Activated naive CD4-positive, alpha-beta T cell treated with anti-CD3 and anti-CD28 coated beads, Interleukin-2, amount 50 U/mL, for 24 hours (primary cell): ENCODE measurements at regions not wholly inside any gene's neighbourhood (a gene's known extent, or its start where the extent isn't known, plus 50 kb on each side); places are given as distances from the start of the nearest gene placed in this dataset.

Experiments
- H3K27ac Mint-ChIP-seq: one replicate; pipeline ENCODE4 v1.8.0; 2021; ENCODE audit warnings: mild to moderate bottlenecking, mixed read lengths
- H3K27me3 Mint-ChIP-seq: one replicate; pipeline ENCODE4 v1.8.0; 2021; ENCODE audit warnings: mixed read lengths
- H3K36me3 Mint-ChIP-seq: one replicate; pipeline ENCODE4 v1.8.0; 2021; ENCODE audit warnings: mixed read lengths
- H3K4me1 Mint-ChIP-seq: one replicate; pipeline ENCODE4 v1.8.0; 2021; ENCODE audit warnings: mixed read lengths
- H3K4me3 Mint-ChIP-seq: one replicate; pipeline ENCODE4 v1.8.0; 2021; ENCODE audit warnings: mild to moderate bottlenecking, mixed read lengths
- H3K9me3 Mint-ChIP-seq: one replicate; pipeline ENCODE4 v1.8.0; 2021; ENCODE audit warnings: mixed read lengths

DNA sequence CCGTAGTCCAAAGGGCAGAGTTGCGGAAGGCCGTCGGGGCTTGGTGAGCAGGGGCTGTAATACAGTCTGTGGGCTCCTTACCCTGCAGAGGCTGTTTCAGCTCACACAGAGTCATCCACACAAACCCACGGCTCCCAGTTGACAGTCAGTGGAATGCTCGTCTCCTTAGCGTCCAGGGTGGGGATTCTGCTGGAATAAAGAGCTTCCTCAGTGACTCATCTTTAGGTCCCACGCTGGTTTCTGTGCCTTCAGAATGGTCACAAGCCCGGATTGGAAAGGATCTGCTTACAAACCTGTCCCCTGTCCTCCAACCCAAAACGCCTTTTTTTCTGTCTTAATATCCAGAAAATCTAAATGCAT is 201.3 kb upstream of the TPM1 start:
- H3K36me3 Mint-ChIP-seq = no peaks in the 10 kb centered on the region
- no peak overlapping the region for H3K27ac Mint-ChIP-seq
- H3K27me3 Mint-ChIP-seq = peaks cover 5% of the 10 kb centered on the region
- no peaks in the 10 kb centered on the region for H3K9me3 Mint-ChIP-seq
- H3K4me1 Mint-ChIP-seq = no peaks in the 10 kb centered on the region
- no peak overlapping the region for H3K4me3 Mint-ChIP-seq

DNA sequence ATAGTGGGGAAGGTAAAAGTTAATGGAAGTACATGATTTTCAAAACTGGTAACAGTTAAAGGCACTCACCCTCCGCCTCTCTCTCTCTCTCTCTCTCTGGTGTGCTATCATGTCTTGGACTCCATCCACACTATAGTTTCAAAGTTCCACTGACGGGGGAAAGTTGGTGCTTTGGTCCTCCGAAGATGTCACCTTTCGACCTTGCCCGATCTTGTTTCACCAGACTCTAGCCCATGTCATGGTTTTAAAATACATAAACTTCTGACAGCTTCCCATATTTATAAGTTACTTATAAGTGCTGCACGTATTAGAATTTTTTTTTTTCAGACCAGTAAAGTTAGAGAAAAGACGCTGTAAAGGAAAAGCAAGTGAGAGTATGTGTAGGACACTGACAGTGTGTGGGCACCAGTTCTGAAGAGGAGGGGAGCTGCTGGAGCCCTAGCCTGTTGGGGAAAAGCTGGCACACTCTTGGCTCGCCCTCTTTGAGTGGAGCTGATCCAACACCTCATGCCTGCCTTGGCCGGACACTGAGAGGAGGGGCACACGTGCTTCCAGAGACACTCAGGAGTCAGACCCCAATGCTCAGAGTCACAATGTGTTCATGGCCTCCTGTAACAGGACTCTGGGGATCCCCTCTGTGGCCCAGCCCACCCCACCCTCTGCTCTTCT is 200.5 kb upstream of the TPM1 start:
- Mint-ChIP-seq H3K27me3 (peaks cover 6% of the 10 kb centered on the region), H3K9me3 (no peaks in the 10 kb centered on the region), H3K27ac (peak overlapping the region; percentile 63), H3K4me3 (no peak overlapping the region), H3K4me1 (no peaks in the 10 kb centered on the region), H3K36me3 (no peaks in the 10 kb centered on the region)

DNA sequence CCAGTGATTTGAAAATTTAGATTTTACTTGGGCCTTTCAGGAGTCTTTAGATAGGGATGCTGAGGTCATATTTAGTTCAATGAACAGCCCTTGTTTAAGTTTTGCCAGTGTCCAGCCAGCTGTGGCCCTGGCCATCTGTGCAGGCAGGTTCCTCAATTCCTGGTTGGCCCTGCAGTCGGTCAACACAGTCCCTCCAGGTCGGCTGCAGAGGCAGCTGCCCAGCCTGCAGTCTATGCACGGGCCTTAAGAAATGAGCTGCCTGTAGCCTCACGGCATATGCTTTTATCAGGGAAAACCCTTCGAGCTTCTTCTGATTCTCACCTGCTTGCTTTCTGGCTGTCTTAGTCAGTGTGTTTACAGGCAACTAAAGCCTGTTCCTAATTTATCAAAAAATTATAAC is 199.2 kb upstream of the TPM1 start:
- Mint-ChIP-seq H3K36me3 (no peaks in the 10 kb centered on the region), H3K4me1 (no peaks in the 10 kb centered on the region), H3K9me3 (no peaks in the 10 kb centered on the region), H3K4me3 (no peak overlapping the region), H3K27me3 (peaks cover 6% of the 10 kb centered on the region), H3K27ac (no peak overlapping the region)

DNA sequence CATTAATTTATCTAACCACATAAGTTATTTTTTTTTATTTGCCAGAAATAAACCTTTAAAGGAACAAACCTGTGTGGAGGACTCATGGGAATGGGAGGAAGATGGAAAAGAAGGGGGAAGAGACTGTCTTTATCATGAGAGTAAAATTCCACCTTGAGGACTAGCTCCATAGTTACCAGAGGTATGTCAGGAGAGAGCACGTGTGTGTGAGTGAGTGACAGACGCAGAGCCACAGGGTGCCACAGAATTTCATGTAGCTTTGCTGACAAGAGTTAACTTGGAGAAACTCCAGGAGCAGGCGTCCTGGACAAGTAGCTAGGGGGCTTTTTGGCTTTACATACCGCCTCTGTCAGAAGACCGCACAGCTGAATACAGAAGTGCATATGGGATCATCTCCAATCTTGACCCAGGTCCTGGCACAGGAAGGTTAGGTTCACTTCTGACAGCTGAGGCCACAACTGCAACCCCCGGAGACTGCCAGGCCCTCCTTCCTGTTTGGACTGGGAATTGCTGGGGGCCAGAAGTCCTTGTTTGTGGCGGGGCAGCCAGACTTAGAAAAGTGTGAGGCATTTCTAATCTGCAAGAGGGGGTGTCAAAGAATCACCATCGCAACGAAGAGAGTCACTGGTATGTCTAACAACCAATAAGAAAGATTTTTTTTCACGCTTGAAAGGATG is 197.8 kb upstream of the TPM1 start:
- Mint-ChIP-seq H3K27ac (no peak overlapping the region), H3K9me3 (no peaks in the 10 kb centered on the region), H3K27me3 (peaks cover 1% of the 10 kb centered on the region), H3K4me1 (no peaks in the 10 kb centered on the region), H3K4me3 (no peak overlapping the region), H3K36me3 (no peaks in the 10 kb centered on the region)

GRCh38 chr15:62845241-62846126 is 197.1 kb upstream of the TPM1 start:
- Mint-ChIP-seq H3K4me3 (no peak overlapping the region), H3K4me1 (no peaks in the 10 kb centered on the region), H3K36me3 (no peaks in the 10 kb centered on the region), H3K9me3 (no peaks in the 10 kb centered on the region), H3K27me3 (peaks cover 1% of the 10 kb centered on the region), H3K27ac (no peak overlapping the region)

GRCh38 chr15:62846131-62846804 is 196.3 kb upstream of the TPM1 start:
- H3K27ac Mint-ChIP-seq = no peak overlapping the region
- H3K27me3 Mint-ChIP-seq = peaks cover 1% of the 10 kb centered on the region
- H3K36me3 Mint-ChIP-seq = no peaks in the 10 kb centered on the region
- no peaks in the 10 kb centered on the region for H3K9me3 Mint-ChIP-seq
- H3K4me3 Mint-ChIP-seq = no peak overlapping the region
- H3K4me1 Mint-ChIP-seq = no peaks in the 10 kb centered on the region

DNA sequence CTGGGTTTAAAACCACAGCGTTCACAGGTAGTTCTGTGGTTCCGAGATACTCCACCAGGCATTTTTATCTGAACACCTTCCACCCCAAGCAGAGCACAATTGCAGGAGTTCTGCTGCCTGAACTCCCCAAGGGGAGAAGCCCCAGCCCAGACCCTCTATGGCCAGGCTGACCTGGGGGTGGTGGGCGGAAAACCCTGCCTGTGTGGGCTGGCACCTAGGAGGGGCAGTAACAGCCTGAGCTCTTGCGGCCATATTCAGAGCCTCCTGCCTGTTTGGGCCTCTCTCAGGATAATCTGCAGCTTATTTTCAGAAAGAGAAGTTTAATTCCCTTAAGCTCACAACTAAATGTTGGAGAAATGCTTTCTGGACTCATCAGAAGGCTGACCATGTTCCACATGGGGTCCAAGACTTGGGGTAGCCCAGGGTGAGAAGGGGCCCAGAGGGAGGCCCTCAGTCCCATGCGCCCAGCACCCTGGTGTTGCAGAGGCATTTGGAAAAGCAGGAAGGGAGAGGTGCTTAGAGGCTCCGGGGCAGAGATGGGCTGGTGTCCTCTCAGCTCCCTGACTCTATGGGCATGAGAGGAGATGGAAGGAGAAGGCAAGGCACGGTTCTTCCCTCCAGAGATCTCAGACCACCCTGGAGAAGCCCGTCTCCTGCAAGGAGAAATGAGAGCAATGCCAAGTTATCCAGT is 195.6 kb upstream of the TPM1 start:
- Mint-ChIP-seq H3K4me3 (no peak overlapping the region), H3K36me3 (no peaks in the 10 kb centered on the region), H3K9me3 (no peaks in the 10 kb centered on the region), H3K27me3 (peaks cover 1% of the 10 kb centered on the region), H3K4me1 (no peaks in the 10 kb centered on the region), H3K27ac (no peak overlapping the region)

DNA sequence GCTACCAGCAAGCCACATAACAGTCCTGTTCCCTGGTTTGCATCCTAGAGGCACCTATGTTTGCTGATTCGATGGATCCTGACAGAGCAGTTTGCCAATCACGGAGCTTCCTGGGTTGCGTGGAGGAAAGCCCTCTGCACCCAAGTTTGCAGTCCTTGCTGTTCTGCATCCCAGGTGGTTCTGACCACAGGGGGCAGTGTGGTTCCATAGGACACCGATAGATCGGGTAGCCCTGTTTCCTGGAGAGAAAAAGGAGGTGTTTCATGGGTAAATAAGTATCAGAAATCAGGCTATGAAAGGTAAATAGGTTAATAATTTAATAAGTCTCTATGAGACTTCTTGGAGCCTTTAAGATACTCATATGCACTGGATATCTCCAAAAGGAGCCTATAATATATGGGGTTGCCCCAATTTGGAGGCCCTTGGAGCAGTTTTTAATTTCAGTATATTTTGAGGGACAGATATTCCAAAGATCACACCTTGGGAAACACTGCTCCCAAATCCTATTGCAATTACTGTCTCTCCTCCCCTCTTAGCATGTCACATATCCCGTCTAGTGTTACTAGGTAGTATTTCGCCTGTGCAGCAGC is 194.6 kb upstream of the TPM1 start:
- peaks cover 1% of the 10 kb centered on the region for H3K27me3 Mint-ChIP-seq
- no peak overlapping the region for H3K27ac Mint-ChIP-seq
- no peaks in the 10 kb centered on the region for H3K9me3 Mint-ChIP-seq
- H3K4me1 Mint-ChIP-seq = no peaks in the 10 kb centered on the region
- H3K36me3 Mint-ChIP-seq = no peaks in the 10 kb centered on the region
- no peak overlapping the region for H3K4me3 Mint-ChIP-seq

GRCh38 chr15:62848632-62849050 is 193.9 kb upstream of the TPM1 start:
- H3K36me3 Mint-ChIP-seq = no peaks in the 10 kb centered on the region
- peaks cover 1% of the 10 kb centered on the region for H3K27me3 Mint-ChIP-seq
- no peak overlapping the region for H3K27ac Mint-ChIP-seq
- no peak overlapping the region for H3K4me3 Mint-ChIP-seq
- H3K4me1 Mint-ChIP-seq = no peaks in the 10 kb centered on the region
- no peaks in the 10 kb centered on the region for H3K9me3 Mint-ChIP-seq

GRCh38 chr15:62849316-62850106 is 193.0 kb upstream of the TPM1 start:
- no peaks in the 10 kb centered on the region for H3K9me3 Mint-ChIP-seq
- H3K36me3 Mint-ChIP-seq = no peaks in the 10 kb centered on the region
- H3K4me1 Mint-ChIP-seq = no peaks in the 10 kb centered on the region
- no peak overlapping the region for H3K27ac Mint-ChIP-seq
- peaks cover 1% of the 10 kb centered on the region for H3K27me3 Mint-ChIP-seq
- no peak overlapping the region for H3K4me3 Mint-ChIP-seq

DNA sequence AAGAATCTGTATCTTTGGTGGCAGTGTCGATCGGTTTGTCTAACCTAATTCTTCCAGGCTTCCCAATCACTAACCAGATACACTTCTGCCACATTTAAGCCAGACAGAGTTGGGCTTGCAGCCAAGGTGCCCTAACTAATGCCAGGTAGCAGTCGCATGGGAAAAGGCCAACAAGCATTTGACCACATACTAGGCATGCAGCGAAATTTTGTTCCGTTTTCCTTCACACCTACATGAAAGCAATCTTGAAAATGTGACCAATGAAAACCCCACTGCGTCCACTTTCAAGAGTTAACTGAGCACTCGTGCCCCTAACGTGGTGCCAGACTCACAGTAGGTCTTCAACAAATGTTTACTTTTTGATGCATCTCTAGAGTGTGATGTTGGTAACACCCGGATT is 192.2 kb upstream of the TPM1 start:
- Mint-ChIP-seq H3K4me3 (no peak overlapping the region), H3K4me1 (no peaks in the 10 kb centered on the region), H3K9me3 (no peaks in the 10 kb centered on the region), H3K36me3 (no peaks in the 10 kb centered on the region), H3K27ac (no peak overlapping the region), H3K27me3 (peaks cover 1% of the 10 kb centered on the region)

DNA sequence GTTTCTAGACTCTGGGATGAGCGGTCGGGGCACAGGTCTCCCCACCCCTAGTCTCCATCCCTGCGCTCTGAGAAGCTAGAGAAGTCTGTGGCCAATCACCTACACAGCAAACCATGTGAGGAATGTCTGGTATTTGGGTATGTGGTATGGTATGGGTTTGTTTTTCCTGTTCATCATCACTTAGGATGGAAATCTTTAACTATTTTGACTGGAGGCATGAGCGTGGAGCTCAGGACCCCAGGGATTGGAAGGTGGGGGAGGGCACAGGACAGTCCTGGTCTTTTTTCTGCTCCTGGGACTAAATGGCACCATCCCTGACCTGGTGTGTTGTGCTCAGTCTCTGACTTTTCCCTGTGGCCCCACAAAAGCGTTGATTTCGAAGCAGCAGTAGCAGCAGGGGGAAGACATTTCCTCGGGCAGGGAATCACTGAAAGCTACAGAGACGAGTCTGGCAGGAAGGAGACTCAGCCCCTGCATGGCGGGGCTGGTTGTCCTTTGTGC is 191.7 kb upstream of the TPM1 start:
- H3K36me3 Mint-ChIP-seq = no peaks in the 10 kb centered on the region
- H3K4me3 Mint-ChIP-seq = no peak overlapping the region
- no peaks in the 10 kb centered on the region for H3K4me1 Mint-ChIP-seq
- peaks cover 1% of the 10 kb centered on the region for H3K27me3 Mint-ChIP-seq
- no peak overlapping the region for H3K27ac Mint-ChIP-seq
- no peaks in the 10 kb centered on the region for H3K9me3 Mint-ChIP-seq

- Mint-ChIP-seq H3K36me3 (no peaks in the 10 kb centered on the region), H3K4me1 (no peaks in the 10 kb centered on the region), H3K27ac (no peak overlapping the region), H3K27me3 (no peaks in the 10 kb centered on the region), H3K4me3 (no peak overlapping the region), H3K9me3 (no peaks in the 10 kb centered on the region)
Measured at GRCh38 chr15:62853114-62853840, 189.3 kb upstream of the TPM1 start.

DNA sequence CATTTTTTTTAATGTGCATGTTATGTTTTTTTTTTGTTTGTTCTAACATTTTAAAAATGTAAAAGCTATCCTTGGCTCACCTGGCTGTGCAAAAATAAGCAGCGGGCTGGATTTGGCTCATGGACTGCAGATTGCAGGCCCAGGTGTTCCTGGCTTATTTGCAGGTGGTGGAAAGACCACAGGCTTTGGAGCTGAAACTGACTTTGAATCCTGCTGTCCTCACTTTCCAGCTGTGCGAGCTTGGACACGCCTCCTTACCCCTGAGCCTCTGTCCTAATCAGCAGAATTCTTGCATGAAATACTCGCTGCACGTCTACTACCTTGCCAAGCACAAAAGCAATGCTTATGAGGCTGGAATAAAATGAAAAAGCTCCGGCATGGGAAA is 188.7 kb upstream of the TPM1 start:
- H3K27ac Mint-ChIP-seq = no peak overlapping the region
- H3K4me3 Mint-ChIP-seq = no peak overlapping the region
- no peaks in the 10 kb centered on the region for H3K9me3 Mint-ChIP-seq
- H3K4me1 Mint-ChIP-seq = no peaks in the 10 kb centered on the region
- H3K27me3 Mint-ChIP-seq = no peaks in the 10 kb centered on the region
- no peaks in the 10 kb centered on the region for H3K36me3 Mint-ChIP-seq
